HG03025 (cell line): ENCODE measurements at regions not wholly inside any gene's neighbourhood (a gene's known extent, or its start where the extent isn't known, plus 50 kb on each side); places are given as distances from the start of the nearest gene placed in this dataset.

Experiments
- ATAC-seq: cut with Tn5 transposase; IDR thresholded peaks from one replicate; pipeline ENCODE4 v1.9.1; 2021; ENCODE audit warnings: mild to moderate bottlenecking, moderate library complexity; ENCODE audit not compliant: unreplicated experiment, low FRiP score

DNA sequence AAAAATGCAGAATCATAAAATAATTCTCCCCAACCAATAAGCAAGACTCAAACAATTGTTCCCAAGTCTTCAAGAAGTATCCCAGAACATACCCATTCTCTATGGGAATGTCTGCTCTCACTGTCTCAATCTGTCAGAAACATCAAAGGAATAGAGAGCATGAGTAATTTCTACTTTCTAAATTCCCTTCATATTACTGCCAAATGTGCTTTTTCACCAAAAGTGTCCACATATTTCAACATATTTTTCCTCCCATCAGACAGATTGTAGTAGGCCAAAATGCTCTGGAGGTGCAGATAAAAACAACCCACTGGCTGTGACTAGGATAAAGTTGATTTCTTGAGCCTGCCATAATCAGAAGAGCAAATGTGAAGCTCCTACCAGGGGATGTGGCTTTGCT, 692.0 kb upstream of the FAM241A start:
- ATAC-seq: no peak

DNA sequence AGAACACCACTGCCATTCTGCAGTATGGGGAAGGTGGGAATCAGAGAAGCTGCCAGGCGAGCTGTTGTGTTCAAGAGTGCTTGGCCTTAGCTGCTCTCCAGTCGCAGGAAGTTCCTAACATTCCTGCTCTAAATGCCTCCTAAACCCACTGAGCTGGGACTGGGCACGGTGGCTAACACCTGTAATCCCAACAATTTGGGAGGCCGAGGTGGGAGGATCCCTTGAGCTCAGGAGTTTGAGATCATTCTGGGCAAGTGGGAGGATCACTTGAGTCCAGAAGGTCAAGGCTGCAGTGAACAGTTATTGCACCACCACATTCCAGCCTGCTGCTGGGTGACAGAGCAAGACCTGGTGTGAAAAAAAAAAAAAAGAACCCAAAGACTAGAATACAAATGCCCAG, 690.3 kb upstream of the FAM241A start:
- ATAC-seq: no peak

DNA sequence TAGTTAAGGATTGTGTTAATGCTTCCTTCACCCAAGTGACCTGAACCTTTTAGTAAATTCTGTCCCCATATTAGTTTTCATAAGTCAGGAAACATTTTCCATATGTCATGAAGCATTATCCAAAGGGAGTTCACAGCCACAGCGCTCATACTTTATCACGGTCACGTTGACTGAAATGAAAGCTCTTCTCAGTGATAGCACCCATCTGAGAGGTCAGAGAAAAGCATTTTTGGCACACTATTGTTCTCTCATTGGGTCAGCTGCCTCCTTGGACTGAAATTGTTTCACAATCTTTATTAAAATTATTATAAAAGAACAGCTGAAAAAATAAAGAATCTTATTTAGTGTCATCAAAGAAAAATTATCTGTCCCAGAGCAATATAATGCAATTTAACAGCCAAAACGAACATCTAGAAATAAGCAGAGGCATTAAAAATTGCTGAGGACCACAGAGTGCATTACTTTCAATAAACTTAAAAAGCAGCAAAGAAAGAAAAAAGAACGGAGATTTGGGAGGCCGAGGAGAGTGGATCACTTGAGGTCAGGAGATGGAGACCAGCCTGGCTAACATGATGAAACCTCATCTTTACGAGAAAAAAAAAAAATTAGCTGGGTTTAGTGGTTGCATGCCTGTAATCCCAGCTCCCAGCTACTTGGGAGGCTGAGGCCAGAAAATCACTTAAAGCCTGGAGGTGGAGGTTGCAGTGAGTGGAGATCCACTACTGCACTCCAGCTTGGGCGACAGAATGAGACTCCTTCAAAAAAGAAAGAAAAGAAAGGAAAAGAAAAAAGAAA, 680.8 kb upstream of the FAM241A start:
- no peak for ATAC-seq

DNA sequence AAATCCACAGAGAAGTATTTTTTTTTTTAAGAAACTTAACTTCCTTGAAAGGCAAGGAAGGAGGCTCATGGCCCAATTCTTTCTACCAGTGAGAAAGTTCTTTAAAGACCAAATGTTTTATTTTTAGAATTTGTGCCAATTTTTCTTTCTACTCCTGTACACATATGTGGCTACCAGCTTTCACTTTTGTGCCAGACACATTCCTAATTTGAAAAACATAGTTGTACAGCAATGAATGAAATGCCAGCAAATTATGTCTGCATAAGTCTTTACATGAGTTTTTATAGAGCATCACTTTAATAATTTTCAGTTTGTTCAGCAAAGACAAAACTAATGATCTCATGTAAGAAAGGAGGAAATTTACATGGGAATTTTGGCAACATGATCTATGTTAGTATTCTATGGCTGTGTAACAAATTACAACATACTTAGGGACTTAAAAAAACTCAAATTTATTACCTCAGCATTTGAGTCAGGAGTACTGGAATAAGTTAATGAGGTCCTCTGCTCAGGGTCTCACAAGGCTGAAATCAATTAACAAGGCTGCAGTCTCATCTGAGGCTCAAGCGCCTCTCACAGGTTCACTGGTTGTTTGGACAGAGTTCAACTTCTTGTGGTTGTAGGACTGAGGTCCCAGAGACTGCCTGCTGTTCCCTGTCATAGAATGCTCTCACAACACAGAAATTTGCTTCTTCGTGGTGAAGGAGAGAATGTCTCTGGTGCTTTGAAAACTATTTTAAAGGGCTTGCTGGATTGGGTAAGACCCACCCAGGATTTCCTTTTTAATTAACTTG, 678.2 kb upstream of the FAM241A start:
- ATAC-seq: no peak

DNA sequence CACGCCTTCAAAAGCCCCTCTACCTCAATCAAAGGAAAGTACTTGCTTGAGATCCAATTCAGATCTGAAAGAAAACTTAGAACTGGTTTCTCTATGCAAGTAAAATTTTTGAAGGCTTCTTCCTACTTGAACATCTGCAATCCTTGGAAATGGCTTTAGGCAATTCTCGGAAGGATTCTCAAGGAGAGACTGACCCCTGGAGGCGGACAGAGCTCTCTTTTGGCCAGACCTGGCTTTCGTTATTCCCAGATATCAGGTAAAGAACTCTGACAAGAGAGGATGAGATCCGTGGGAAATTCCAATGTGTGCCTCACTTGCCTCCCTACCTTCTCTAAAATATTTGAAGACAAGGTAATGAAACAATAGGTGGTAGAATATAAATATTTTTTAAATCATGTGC, 670.3 kb upstream of the FAM241A start:
- ATAC-seq: no peak

DNA sequence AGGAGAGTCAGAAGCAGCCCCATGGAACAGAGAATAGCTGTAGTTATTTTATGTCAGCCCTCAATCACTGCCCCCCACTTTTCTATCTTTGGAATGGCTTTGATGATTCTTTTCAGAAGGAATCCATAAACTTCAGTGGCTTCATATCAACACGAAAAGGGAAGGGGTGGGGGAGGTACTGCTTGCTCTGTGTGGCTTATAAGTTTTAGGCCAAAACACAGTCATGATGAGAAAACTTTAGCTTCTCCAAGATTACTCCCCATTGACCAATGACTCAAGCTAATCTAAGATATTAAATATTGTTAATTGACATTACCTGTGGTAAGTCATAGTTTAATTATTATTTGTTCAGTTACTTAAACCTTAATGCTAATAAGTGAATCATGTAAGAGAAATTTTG, 669.6 kb upstream of the FAM241A start:
- ATAC-seq: no peak

DNA sequence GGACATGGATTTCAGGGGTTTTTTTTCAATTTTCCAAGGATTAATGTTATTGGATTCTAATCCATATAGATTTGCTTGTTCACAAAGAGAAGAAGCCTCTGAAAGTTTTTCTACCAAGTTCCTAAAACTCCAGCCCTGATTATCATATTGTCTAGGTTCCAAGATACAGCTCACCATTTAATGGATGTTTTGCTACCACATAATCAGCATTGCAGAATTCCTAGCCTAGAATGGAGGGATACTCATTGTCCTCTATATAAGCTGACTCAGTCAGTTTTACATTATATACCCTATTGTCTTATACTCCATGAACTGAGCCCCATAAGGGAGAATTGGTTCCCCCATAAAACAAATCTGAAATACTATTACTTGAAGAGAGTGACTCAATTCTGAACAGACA, 664.7 kb upstream of the FAM241A start:
- ATAC-seq: no peak

DNA sequence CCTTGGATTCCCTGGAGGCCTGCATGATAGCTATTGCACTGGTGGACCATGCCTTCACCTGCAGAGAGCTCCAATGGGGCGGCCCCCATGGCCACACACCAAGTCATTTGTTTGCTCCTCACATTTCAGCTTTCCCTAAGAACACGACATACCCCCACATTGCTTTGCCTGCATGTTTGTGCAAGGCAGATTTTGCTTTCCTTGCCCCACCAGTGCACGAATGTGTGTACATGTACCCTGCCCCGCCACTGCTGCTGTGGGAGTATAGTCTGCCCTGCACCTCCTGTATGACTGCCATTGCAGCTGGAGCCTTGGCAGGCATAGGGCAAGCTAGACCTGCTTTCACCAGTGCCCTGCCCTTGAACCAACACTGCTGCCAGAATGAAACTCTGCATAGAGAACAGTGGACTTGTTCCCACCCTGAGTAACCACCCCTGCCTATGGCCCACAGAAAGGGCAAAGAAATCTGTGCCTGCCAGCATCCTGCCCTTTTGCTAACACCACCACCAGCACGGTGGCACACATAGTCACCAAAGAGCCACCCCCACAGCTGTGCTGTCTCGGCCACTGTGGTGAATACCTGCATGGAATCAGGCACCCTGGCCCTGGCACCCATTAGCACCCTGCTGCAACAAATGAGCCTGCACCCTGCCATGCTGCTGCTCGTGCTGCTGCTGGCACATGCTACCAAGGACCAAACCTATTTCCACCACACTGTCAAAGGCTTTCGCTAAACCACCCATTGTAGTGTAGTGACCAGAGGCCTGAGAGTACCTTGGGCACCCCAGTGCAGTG, 661.7 kb upstream of the FAM241A start:
- no peak for ATAC-seq

DNA sequence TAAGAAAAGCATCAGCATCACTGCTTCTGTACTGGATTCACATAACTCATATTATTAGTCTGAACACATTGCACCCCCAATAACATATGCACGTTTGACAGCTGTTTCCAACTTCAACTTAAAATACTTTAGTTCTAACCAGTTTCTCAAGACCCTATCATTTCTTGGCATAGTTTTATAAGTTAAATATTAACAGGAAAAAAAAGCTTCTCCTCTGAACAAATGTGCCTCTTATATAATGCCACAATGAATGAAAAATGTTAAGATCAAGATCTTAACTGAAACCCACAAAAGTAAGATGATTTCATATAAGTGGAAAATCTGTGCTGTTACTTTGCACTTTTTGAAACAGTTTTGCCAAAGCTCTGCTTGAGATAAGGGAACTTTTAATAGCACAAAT, 652.8 kb upstream of the FAM241A start:
- no peak for ATAC-seq

DNA sequence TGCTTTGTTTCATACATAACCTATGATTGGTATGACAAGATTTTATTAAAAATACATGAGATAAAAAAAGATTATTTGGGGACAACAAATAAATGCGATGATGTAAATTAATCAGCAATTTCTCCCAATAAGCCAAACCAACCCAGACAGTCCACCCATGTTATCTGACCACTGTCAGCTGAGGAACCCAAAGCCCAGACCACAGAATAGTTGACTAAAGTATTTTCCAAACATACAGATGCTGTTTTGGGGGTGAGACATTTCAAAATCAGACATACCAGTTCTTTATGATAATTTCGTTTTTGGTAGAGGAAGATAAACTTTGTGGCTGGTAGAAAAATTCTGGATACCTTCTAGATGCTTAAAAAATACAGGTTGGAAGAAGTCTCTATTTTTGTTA, 650.8 kb upstream of the FAM241A start:
- ATAC-seq: no peak

DNA sequence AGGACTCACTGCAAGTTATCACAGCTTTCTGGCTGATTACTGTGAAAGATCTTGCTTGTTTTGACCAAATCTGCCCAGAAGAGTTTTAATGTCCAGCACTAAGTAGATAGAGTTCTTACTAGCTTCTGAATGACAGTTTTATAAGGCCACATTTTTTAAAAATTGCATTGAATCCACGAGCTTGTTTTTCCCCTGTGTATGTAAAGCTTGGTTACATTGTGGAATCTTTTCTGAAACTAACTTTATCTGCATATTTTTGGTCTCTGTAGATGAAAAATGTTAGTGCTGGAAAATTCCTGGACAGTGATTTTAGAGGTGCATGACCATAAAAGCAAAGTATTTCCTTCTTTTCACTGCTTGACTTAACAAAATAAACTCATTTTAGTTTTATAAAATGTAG, 650.3 kb upstream of the FAM241A start:
- no peak for ATAC-seq

DNA sequence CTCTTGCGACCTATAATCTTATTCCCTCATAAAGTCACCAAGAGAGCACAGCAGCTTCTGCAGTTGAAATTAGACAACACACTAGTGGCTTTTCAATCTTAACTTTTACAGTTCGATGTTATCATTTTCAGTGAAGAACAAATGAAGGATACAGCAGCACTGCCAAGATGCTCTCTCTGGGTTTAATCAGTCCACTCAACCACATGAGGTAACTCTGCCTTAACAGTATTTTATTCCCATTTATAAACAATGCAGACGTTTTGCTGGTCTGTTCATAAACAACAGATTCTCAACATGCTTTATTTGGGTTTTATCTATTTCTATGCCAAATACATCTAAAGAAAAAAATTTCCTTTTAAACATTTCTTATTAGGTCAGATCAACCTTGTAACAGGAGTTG, 646.0 kb upstream of the FAM241A start:
- no peak for ATAC-seq

DNA sequence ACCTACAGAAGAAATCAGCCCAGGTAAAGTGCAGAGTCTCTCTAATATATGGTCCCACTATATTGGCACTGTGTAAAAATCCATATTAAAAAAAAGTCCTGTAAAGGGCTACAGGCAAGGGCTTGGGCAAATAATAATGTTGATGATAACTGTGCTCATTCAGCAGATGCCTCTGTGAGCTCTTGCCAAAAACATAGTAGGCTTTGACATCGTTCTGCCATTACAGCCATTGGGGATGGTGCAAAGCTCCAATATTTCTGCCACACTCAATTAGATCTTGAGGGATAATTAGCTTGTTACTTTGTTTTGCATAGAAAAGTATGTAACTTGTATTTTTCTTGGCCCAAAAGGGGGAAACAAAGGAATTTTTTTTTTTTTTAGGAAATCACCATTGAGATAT, 645.5 kb upstream of the FAM241A start:
- ATAC-seq: no peak

DNA sequence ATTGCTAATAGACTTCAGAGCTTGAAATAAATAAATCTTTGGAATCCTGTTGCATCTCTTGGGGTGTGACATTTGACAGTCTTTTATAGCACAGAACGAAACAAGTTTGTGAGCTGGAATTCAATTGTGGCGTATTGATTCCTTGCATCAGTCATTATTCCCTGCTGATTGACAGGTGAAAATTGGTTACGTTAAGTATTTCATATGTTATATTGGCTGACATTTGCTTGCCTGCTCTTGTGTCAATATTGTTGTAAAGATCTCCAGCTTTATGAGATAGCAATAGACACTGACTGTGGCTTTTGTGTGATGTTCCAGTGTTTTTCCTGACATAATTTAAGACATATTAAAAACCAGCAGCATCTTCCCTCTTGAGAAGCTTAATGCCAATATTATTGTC, 644.4 kb upstream of the FAM241A start:
- no peak for ATAC-seq

DNA sequence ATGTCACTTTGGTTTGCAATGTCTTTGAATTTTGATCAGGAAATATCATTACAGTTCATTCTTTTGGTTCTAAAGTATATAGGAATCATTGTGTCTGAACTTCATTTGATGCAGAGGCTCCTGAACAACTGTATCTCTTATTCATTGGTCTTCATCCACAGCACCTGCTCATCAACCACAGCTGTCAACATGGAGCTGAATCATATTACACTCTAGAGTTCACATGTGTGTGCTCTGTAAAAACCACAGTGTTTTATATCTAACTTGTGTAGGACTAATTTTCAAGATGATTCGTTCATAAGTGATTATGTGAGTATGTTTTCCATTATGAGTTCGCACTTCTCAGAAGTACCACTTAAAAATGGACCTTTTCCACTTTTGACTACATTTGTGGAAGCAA, 643.3 kb upstream of the FAM241A start:
- no peak for ATAC-seq

DNA sequence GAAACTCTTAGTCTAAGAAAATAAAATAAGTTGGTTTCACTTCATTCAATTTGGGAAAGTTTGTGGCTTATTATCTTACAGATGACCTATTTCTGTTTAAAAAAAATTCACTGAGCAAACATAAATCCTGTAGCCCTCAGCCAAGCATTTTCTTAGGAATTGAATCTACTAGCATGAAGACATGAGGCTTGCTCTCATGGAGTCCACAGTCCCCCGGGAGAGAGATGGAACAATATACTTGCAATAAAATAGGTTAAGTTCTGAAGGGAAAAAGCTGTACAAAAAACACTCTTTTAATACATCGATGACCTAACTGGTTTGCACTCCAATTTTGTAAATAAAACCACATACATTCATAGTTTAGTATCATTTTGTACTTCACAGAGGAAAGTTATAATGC, 642.6 kb upstream of the FAM241A start:
- no peak for ATAC-seq

DNA sequence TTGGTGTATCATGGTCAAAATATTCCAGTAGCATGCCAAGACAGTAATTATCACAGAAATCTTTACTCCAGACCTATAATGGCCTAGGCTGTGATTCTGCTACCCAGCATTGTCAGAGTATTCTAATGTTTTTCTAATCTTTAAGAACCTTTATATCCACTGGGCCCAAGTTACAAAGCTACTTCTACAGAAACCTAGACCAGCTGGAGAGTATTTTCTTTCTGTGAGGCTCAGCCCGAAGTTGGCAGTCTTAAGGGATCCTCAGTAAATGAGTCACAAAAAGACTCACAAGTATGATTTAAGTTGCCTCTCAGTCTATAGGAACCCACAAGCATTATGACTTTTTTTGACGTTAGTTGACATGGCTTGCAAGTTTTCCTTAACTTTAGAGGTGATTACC, 638.5 kb upstream of the FAM241A start:
- ATAC-seq: no peak

DNA sequence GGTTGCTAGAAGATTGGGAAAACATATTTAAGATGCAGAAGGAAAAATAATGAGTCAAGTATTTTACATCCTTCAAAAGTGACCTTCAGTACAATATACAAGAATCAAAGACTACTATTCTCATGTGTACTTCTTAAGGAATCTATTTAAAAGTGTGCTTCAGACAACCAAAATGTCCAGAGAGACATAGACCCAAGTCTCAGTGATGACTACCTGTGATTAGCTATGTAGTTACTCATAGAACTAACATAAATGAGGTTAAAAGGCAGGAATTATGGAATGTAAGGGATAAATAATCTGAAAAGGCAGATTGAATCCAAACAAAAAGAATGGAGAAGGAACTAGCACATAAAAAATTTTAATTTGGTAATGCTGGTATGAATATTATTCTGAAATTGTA, 634.7 kb upstream of the FAM241A start:
- ATAC-seq: no peak

DNA sequence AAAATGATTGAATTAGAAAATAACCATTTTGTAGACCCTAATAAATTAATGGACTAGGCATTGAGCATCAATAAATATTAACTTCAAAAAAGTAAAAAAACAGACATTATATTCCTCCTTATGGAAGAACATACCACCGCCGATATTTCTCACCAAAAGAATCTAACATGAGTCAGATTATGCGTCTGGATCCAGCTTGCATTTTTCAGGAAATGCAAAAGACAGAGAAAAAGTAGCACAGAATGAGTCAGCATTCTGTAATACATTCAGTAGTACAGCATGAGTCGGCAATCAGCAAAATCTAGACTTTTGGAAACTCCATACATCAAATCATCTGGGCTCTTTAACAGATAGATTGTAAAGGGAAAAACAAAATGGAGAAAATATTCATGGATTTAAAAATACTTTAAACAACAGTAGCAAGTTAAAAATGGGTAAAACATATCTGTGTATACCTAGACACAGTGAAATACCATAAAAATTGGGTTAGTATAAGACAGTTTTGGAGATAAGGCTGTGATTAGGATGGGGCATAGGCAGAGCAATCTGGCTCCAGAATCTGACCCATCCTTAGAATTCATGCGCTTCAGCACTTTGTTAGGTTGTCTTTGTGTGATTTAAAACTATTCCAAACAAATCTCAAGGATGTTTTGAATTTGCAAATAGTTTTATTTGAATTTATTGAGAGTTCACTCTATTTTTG, 633.0 kb upstream of the FAM241A start:
- no peak for ATAC-seq

DNA sequence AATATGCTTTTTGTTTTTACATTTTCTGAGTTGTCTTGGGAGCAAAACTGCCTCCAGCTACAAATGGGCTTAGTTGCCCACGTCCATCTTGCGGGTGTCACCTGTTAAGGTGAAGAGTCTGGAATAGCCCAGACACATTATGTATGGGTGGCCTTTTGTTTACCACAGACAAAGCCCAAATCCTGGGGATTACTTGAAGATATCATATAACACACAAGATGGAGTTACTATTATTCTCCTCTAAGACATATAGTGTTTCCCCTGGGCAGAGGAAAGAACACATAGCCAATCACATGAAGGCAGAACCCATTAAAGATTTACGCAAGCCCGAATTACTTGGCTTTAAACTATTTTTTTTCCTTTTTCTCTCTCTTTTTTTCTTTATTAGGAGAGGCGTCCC, 625.6 kb upstream of the FAM241A start:
- no peak for ATAC-seq

DNA sequence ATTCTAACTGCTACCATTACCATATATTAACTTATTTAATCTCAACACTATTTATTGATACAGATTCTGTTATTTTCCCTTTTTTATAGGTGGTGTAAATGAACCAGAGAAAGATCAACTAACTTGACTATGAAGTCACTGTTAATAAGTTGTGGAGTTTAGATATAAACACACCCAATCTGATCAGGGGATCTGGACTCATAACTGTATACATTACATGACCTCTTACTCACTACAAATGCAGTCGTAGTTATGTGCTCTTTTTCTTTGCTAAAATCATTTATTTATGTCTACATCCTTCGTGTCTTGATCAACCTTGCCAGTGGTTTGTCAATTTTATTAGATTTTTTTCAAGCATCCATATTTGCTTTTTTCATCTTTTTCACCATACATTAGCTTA, 614.8 kb upstream of the FAM241A start:
- no peak for ATAC-seq
